GM21423 (cell line): ENCODE measurements at regions not wholly inside any gene's neighbourhood (a gene's known extent, or its start where the extent isn't known, plus 50 kb on each side); places are given as distances from the start of the nearest gene placed in this dataset.
"Not testable (repeated sequence)": the region's sequence is repeated elsewhere in the genome, so short reads cannot be mapped to it uniquely, and the experiment has no call there.

Experiments
- ATAC-seq: cut with Tn5 transposase; IDR thresholded peaks from one replicate; pipeline ENCODE4 v1.9.1; 2021; ENCODE audit warnings: mild to moderate bottlenecking, moderate library complexity; ENCODE audit not compliant: unreplicated experiment

DNA sequence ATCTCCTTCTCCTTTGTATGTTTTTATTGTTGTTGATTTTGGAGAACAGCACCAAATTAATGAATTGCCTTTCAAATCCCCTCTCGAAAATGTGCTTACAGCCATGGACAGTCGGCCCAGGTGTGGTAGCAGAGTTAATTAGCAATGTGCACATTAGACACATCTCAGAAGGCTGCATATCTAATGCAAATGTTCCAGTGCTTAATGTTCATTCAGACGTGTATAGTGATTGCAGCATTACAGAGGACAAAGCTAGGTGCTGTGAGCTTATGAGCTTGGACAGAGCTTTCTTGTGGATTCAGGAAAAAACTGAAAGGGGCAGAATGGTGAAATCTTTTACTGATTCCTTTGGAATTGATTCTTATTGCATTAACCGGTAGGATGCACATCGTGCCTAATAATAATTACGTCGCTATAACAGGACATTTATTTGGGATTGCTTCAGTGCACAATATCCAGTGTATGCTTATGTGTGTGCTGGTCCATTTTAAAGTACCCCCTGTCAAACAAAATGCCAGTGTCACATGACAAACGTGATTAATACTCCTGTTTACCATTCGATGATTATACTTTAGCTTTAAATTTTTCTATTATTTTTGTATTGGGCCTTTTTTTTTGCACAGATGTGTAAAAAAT is 552.9 kb upstream of the EPHA5 start:
- no peak for ATAC-seq

DNA sequence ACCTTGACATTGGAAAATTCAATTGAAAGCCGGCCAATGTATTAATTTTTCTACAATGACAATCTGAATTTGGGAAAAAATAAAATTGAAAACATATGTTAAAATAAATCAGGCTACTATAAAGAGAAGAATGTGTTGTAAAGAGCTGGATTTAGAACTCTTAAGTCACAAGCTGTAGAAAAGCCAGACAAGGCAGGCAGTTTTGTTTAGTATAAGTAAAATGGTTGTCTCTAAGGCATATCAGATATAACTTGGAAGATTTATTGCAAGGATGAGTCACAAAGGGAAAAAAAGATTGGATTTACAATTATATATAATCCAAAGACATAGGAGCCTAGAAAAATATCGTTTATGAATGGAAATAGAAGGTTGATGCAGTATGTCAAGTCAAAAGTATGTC is 549.1 kb upstream of the EPHA5 start:
- no peak for ATAC-seq

DNA sequence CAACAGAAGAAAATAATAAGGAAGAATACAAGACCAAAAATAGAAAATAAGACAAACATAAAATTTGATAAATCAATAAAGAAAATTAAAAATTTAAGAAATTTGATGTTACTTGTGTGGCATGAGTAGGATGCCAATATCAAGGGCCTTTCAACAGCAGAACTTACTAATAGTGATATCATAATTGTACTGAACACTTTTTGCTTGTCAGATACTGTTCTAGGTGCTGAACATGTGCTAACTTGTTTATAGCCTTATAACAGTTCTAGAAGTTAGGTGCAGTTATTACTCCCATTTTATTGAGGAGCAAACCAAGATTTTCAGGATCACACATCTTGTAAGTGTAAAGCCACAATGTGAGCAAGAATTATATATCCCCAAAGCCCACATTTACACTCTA is 546.0 kb upstream of the EPHA5 start:
- no peak for ATAC-seq

DNA sequence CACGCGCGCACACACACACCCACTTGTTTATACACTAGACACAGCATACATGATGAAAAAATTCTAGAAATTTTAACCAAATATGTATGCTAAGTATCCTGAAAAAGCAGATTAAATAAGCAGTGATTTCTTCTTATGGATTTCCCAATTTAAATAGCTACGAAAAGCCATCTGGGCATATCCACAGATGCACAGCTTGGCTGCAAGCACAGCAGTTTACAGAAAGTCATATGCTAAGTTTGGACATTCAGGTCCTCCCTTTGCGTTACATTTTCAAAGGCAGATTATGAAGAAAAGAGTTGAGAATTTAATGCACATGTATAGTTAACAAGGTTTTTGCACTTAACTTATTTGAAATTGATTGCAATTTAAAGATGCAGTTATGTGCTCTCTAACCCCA is 542.2 kb upstream of the EPHA5 start:
- ATAC-seq = no peak

DNA sequence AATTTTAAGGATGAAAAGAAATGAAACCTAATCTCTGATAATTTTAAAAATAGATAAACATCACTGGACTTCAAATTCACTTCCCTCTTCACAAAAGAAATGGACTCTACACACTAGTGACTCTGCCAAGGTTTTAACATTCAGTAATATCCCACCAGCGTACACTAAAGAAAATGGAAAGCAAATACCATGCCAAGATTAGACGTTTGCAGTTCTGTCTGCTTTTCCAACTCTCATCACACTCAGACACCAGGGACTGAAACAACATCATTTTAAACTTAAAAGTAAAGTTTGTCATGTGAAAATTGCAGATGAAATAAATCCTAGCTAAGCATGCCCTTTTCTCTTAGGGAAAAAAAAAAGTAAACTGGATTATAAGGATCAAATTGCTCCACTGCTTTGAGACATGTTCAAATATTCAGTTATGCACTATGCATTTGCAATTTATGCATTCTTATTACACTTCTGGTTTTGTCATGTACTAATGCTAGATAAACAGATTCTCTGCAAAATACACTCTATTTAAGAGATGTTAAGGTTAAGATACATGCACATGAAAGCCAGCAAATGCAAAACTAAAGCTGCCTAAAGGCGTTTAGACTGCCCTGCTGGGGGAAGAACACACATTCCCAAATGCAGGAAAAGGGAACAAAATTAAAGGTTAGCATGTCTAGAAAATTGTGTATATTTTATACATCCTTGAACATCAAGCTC is 534.4 kb upstream of the EPHA5 start:
- no peak for ATAC-seq

DNA sequence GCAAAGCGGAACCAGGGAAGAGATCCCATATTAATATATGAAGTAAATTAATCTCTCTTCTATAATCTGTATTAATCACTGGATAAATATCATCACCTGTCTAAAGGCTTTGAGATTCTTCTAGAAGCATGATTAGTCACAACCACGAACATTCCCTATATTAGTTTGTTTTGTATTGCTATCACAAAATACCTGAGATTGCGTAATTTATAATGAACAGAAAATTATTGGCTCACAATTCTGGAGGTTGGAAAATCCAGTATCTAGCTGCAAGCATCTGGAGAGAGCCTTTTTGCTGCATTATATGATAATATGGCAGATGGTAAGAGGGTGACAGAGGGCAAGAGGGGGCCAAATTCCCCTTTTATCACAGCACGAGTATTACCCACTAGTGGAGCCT is 532.6 kb upstream of the EPHA5 start:
- no peak for ATAC-seq

DNA sequence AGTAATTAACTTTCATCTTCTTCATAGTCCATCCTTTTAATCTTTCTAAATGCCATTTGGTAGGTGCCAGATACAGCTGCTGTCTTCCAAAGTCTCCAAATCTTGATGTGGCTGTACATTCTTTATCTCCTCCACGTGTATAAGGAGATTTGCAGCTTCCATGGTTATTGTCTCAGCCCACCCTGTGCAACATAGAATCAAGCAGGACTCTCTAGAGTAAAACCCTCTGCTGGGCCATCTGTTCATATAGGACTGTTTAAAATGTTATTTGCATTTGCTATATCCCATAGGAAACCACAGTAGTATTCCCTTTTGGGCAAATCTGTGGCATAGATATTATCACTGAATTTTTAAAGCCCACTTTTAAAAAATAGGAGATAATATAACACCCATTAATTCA is 527.2 kb upstream of the EPHA5 start:
- ATAC-seq = no peak

DNA sequence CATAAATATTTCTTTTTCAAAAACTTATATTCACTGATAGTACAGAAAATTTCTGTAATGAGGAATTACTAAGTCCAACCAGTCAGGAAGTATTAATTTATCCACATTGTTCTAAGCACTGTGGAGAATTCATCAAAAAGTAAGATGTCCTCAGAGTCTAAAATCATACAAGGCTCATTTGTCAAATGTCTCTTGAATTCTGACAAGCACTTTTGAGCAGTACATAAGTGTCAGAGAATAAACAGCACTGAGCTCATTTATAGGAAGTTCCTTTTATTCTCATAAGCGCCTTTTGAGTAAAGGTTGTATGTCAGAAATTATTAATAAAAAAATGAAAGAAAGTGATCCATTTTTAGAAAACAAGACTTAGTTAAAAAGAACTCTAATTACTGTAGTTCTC is 523.2 kb upstream of the EPHA5 start:
- no peak for ATAC-seq

DNA sequence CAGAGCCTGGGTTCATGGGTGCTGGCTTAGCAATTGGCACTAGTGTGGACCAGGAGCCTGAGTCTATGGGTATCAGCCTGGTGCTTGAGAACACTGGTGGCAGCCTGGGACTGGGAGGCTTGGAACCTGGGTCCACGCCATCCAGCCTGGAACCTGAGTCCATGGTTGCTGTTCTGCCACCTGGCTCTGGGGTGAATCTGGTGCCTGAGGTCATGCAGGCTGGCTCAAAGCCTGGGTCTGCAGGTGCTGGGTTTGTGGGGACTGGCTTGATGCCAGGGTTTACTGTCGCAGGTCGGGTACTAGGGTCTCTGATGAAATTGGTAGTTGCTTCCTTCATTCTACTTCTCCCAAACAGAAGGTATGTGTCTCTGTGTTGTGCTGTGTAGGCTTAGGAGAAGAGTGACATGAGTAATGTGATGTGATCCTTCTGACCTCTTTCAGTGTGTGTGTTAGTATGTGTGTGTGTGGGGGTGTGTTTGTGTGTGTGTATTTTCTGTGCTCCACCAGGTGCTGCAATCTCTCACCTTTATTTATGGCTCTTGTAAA is 517.0 kb upstream of the EPHA5 start:
- ATAC-seq = no peak

DNA sequence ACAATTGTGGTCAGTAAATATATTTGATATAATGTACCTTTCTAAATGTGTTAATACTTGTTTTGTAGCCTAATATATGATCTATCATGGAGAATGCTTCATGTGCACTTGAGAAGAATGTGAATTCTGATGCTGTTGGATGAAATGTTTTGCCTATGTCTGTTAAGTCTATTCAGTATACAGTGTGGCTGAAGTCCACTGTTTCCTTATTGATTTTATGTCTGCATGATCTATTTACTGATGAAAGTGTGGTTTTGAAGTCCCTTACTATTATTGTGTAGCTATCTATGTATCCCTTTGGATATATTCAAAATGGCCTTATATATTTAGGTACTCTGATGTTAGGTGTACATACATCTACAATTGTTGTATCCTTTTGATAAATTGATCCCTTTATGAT is 515.8 kb upstream of the EPHA5 start:
- ATAC-seq = no peak

DNA sequence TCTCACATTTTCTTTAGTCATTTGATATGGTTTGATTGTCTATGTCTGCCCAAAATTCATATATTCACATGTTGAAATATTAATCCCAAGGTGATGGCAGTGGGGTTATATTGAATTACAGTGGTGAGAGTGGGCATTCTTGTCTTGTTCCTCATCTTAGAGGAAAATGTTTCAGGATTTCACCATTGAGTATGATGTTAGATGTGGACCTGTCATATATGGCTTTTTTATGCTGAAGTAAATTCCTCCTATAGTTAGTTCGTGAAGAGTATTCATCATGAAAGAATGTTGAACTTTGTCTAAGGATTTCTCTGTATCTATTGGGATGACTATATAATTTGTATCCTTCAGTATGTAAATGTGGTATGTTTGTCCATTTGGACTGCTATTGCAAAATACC is 512.3 kb upstream of the EPHA5 start:
- no peak for ATAC-seq

DNA sequence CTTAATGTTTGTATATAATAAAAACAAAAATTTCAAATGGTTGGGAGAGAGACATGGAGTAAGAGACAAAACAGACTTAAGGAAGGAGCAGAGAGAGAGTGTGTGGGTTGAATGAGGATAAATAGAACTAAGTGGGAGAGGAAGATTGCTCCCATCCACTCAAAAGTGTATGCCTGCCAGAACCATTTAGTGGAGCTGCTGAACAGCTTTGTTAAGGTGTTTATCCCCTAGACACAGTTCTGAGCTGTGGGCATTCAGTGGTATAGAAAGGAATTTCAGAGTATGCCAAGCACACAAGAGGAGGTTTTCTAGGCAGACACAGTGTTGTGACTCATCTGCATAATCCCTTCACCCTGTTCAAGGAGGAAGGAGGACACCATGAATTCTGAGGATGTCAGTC is 508.6 kb upstream of the EPHA5 start:
- ATAC-seq = no peak

DNA sequence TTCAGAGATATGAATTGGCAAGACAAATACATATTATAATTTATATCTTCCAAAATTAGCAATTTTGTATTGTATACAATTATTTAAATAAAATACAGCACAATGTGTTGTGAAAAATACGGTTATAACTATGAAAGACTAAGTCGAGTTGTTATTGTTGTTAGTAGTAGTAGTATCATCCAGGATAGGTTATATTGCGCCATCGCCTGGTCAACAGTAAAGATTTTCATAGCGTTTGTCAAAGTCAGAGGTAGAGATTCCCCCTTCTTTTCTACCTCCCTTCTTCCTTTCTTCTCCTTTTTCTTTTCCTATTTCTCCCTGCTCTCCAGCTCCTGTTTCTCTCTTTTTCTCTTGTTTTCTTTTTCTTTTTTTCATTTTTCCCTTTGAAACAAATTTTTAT is 499.1 kb upstream of the EPHA5 start:
- ATAC-seq = no peak

DNA sequence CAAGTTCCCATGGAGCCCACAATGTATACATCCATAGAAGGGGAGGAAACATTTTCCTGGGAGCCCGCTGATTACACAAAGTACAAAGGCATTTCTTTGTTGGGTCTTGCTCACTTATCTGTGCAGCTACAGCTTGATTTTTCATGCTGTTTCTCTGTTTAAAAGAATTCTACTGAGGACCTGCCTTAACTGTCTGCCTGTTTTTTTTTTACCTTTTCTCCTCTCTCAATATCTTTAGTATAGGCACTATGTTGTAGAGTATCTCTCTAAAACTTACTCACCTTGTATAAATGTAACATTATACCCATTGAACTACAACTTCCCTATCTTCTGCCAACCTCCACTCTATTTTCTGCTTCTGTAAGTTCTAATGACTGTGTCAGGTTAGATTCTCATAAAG is 494.6 kb upstream of the EPHA5 start:
- no peak for ATAC-seq

DNA sequence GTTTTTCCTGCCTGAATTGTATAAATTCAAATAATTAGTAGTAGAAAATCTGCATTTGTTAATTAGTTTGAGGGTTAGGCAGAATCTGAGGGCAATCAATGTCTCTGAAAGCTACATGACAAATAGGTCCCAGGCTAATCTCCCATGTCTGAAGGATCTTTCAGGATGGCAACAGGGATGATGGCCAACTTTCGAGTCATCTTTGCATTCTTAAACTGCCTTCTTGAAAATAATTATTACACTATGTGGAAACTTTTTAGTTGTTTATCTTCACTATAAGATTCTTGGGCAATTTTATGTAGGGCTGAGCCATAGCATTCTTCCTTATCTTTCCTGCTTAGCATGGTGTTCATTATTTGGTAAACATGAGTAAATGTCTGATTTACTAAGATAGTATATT is 490.3 kb upstream of the EPHA5 start:
- ATAC-seq = no peak

DNA sequence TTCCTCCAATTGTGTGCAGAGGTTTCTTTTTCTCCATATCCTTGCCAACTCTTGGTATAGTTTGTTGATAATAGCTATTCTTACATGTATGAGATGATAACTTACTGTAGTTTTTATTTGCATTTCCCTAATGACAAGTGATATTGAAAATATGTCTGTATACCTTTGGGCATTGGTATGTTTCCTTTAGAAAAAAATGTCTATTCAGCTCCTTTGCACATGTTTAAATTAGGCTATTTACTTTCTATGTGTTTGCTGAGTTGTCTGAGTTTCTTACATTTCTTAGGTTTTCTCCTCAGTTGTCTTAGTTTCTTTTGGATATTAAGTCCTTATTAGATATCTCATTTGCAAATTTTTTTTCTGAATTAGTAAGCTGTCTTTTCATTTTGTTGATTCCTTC is 487.3 kb upstream of the EPHA5 start:
- no peak for ATAC-seq

DNA sequence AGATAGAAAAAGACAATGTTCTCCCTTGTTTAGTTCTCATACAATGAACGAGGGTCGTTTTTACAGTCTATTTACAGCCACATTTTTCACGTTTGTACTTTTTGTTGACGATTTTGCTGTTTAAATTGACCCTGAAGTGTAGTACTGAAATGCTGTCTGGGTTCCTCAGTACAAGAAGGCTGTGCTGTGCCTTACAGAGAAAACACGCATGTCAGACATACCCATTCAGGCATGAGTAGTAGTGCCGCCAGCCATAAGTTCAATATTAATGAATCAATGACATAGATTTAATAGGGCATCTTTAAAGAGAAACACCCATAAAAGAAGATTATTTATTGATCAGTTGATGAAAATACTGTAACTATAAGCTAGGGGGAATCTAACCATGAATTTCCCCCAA is 459.8 kb upstream of the EPHA5 start:
- ATAC-seq = no peak

DNA sequence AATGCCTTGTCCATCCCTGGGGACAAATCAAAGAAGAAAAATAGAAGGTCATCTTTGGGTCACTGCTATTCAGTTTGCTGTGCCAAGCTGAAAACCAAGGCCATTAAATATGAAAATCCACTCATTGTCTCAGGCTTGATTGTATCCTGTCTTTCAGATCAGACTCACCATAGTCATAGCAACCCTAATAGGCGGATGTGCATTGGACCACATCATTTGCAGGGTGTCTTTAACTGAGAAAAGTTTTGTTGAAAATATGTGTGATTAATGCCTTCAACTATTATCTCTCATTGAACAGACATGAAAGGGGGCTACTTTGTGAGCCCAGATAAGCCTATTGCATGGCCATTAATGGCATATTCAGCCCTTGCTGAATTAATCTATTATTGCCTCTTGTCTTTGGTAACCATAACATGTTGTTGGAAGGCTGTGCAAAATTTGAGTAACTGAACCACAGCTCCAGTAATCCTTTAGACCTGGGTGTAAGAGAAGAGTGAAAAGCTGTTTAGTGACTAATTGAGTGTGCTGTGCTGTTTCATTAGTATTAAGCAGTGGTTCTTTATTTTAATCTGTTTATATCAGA is 453.6 kb upstream of the EPHA5 start:
- no peak for ATAC-seq

DNA sequence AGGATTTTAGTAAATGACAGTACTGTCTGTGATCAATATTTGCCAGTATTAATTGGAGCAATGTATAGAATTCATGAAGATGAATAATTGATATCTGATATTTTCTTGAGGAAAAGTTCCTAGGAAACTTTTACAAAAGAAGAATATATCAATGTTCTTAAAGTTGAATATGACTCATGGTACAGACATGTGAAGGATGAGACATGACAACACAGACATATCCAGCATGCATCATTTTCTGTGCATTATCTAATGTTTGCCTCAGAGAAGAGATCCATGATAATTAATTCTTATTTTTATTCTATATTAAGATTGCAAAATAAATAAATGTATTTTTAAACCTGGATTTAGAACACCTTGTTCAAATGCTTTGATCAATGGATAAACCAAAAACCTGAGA is 452.9 kb upstream of the EPHA5 start:
- ATAC-seq = no peak

DNA sequence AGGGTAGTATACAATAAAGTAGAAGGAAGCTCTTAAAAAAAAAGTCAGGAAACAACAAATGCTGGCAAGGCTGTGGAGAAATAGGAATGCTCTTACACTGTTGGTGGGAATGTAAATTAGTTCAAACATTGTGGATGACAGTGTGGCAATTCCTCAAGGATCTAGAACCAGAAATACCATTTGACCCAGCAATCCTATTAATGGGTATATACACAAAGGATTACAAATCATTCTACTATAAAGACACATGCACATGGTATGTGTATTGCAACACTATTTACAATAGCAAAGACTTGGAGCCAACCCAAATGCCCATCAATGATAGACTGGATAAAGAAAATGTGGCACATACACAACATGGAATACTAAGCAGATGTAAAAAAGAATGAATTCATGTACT is 444.9 kb upstream of the EPHA5 start:
- ATAC-seq = not testable (repeated sequence)

DNA sequence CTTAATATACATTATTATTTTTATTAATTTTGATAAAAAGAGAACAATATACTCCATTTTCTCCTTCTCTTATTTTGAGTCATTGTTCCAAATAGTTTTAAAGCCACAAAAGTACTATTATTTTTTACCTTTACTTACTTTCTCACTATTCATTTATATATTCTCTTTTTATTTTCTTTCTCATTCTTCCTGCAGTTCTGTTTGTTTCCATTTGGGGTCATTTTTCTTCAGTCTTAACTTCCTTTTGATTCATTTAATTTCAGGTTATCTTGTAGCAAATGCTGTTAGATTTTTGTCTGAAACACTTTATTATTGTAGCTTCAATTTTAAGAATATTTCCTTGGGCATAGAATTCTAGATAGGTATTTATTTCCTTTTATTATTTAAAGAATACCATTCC is 438.6 kb upstream of the EPHA5 start:
- no peak for ATAC-seq

DNA sequence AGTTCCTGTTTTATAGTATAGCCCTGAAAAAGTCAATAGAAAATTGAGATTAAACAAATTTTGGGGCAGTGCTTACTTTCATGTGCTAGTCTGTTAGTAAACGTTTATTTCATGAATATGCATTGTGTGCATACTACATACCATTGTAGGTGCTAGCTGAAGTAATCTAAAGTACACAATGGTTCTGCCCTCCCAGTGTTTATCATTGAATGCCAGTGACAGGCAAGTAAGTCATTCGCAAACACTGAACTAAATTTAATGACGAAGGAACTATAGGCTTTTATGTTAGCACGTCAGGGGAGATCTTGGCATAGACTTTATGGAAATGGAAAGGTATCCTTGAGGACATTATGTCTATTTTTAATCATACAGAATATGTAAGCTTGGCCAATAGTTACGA is 426.9 kb upstream of the EPHA5 start:
- no peak for ATAC-seq
